Glomerular endothelial cell (primary cell): ENCODE measurements at regions not wholly inside any gene's neighbourhood (a gene's known extent, or its start where the extent isn't known, plus 50 kb on each side); places are given as distances from the start of the nearest gene placed in this dataset.
"Not testable (repeated sequence)": the region's sequence is repeated elsewhere in the genome, so short reads cannot be mapped to it uniquely, and the experiment has no call there.

Experiments
- DNase-seq: peaks from one replicate; pipeline ENCODE4 v3.0.0-alpha.2; 2011; ENCODE audit warnings: low read depth, low spot score; ENCODE audit errors: extremely low read depth

DNA sequence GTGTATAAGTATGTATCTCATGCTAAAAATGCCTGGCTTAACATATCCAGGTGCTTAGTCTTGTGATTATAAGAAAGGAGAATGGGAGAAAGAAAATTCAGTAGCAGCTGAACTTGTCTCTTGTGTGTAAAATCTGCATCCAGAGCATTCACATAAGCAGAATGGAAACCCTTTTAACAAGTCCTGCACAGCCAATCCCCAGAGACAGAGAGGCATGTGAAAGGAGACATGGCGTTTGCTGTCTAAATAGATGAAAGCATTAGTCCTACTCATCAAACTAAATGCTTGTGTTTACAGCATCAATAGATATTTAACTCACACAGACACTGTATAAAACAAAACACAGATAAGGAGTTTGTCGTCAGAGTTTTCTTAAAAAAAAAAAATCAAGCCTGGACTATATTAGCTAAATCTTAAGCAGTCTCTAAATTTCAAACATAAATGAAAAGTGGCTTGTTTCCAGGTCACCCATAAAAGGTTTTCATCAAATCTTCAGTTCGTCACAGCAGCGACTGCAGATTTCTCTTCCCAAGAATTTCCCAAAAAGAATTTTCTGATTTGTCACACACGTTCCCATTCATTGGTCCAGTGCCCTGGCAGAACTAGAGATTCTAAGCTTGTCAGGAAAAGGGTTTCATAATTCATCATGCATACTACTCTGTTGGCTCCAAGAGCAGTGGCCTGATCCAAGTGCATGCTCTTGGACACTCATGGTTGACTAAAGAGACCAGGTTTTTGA, 249.2 kb downstream of the BTG1 start:
- DNase-seq, result no peak

DNA sequence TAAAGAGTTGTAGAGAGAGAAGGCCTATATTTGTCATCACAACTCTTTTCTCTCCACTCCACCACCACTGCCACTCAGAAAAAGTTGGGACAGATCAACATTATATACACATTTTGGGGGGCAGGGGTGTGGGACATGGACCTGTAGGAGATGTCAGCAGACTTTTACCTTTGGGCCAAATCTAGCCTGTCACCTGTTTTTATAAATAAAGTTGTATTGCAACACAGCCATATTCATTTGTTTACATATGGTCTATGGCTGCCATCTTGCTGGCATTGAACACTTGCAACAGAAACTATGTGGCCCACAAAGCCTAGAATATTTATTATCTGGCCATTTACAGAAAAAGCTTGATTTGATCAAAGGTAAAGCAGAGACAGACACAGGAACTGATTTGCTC, 250.7 kb downstream of the BTG1 start:
- DNase-seq, result no peak

DNA sequence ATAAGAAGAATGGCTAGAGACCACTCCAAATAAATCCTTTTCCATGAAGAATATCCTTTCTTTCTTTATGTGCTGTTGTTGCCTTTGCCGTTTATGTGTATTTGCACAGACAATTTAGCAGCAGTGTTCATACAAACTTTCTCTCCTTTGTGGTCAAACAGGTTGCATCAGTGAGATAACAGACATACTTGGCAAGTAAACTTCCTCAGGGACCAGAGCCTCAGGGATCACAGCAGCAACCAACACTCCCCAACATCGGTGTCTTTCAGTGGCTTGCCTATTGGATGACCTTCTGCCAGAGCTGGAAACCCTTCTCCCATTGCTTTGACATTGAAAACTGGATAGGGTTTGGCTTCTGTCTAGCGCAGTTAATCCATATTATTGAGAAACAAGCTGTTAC, 252.2 kb downstream of the BTG1 start:
- no peak for DNase-seq

DNA sequence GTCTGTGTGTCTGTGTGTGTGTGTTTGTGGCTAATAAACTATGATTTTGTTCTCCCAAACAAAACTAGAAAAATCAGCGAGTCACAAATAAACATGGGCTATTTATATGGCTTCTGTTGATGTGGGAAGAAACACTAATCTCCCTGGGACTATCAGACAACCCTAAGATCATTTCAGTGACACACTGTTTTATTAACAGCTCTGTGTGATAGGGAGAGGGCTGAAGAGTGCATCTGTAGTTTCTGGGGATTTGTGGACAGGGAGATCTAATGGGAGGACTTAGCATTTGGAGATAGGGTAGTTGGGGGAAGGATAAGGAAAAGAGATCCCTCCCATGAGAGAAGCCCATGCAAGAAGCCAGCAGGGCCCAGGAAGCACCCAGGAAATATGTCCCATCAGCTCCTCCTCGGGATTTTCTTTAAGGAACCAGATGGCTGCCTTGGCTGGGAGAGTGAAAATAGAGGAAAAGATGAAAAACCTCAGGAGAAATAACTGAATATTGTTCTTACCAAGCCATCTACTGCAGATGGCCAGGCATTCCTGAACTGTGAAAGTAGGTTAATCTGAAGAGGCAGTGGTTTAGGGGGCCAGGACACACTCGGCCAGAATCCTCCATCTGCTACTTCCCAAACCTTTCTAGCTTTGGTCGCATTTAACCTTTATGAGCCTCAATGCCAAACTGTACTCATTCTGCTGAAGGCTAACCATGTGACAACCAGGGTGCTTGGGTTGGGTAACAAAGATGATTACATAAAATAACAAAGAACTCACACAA, 253.4 kb downstream of the BTG1 start:
- no peak for DNase-seq

DNA sequence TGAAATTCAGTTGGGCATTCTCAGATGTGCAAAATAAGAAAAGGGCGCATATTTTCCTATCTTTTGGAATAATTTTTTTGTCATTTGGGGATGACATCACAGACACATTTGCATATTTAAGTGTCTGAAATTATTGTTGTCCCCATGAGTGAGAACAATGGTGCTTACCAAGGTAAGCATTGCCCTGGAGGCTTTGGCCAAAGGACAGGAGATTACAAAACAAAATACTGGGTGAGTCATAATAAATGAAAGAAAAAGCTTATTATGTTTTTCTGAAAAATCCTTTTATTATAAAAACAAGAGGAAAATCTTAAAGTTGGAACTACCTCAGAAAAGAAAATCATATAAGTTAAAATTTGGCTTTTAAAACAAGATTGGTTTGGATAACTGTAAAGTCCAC, 254.9 kb downstream of the BTG1 start:
- DNase-seq, result no peak

DNA sequence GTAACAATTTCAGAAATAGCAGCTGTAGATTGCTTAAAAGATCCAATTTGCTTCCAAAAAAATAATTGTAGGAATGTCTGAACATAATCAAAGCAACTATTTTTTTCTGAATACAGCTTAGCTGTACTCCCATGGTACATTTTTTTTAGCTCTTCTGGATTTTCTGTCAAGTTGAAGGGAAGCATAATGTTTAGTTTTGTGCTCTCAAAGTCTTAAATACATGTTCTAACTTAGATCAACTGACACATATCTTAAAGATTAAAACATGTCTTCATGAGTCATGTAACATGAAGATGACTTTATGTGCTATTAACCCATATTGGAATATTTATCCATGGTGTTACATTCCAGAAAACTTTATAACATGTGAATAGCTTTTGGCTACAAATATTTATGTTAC, 255.7 kb downstream of the BTG1 start:
- DNase-seq, result no peak

DNA sequence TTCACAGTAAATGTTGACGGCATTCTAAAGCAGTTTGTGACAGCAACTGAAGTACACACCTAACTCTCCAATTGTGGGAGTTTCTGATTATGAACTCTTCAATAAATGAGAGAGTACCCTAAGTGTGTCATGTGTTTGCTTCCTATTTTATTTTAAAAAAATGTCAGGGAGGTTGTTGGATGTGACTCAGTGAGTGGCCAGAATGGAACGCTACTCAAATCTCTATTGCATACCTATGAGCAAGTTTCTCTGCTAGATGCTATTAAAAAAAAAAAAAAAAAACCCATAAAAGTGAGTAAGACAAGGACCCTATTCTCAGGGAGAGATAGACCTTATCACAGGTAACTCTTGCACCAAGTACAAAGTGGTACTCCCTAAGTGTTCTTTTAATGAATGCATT, 256.6 kb downstream of the BTG1 start:
- no peak for DNase-seq

DNA sequence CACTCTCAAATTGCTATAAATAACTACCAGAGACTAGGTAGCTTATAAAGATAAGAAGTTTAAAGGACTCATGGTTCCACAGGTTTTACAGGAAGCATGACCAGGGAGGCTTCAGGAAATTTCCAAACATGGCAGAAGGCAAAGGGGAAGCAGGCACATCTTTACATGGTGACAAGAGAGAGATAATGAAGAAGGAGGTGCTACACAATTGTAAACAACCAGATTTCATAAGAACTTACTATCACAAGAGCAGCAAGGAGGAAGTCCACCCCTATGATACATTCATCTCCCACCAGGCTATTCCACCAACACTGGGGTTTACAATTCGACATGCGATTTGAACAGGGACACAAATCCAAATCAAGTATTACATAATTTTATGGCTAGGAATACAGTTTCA, 257.7 kb downstream of the BTG1 start:
- DNase-seq, result no peak

DNA sequence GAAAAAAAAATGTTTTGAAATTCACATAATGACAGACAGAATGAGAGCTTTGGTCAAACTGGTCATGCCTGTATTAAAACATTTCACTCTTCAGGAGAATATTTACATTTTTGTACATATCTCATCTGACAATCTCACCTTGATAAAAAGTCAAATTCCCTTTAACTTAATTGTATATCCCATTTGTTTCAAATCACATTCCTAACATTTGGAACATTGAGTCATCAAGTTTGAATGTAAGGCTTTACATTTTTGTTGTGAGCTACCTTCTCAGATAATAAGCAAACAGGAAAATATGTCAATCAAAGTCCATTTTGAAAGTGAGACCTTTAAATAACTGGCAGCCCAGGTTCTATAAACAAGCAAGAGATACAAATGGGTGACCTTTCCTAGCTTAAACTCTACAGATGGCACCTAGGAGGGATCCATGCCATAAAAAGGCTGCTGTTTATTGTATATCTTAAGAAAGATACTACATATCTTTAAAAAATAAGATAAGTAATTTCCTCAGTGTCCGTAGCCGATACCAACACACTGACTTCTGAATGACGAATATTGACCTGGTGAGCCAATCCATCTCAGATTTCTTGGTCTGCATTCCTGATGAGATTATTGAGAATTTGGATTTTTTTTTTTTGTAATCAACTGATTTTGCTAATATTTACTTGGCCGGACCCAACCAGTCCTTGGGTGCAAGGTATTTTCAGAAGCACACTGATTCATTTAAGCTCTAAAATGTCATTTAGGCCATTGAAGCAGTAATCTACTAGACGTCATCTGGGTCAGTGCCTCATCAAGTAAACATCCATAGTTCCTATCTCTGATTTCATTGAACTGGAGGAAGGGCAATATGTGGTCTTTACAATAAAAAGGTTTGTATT, 259.6 kb downstream of the BTG1 start:
- no peak for DNase-seq

DNA sequence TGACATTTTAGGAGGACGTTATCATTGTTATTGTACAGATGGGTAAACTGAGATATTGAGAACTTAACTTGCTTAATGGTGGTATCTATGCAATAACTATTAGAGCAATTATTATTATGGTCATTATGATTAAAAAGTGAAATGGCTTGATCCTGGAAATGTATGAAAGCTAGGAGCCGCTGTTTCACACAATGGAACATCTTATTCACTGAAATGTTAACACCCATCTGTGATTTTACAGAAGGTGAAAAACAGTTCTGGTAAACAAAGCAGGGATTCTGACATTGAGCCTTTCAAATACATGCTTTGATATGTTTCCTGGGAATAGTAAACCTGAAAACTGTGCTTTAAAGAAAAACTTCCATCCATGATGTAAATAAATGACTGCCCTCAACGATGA, 261.4 kb downstream of the BTG1 start:
- no peak for DNase-seq

DNA sequence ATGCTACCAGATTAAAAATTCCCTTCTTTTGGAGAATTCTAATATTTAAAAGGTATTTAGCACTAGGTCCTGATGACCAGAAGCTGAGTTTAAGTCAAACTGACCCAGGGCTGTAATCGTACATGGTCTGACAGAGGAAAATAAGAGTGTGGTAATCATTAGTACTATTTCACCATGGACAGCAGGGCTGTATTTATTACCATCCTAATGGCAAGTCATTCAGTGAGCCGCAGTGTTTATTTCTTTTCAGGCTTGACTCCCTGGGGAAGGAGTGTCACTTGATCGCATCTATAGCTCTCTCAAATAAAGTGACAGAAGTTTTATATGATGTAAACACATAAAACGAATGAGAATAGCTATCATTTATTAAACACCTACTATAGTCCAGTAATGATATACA, 261.8 kb downstream of the BTG1 start:
- no peak for DNase-seq

DNA sequence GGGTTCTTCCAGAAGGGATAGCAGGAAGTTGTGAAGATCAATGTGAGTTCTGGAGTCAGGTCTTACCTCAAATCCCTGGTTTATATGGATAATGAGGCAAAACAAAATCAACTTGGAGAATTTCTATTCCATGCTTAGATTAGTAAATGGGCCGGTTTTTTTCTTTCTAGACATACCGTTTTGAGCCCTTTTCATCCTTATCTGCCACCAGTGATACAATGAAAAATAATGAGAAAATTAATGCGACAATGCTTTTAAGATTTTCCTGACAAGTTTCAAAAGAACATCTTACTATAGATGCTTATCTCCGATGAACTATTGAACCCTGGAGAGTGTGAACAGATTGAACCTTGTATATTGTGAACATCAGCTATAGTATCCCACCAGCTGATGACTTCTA, 262.7 kb downstream of the BTG1 start:
- no peak for DNase-seq

DNA sequence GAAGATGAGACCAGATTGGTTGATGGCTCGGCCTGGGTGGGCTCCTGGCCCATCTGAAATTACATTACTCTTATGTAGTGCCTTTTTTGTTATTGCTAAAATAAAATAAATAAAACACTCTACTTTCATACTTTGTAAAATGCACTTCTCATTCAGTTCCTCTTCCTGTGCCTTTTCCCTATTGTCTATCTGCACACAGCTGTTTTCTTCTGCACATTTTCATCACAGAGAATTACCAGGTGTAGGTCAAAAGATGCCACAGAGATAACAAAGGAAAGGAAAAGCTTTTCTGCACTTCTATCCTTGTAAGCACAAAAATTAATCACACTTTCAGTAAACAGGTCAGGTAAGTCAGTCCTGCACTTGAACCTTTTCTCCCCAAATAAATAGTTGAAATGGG, 265.1 kb downstream of the BTG1 start:
- DNase-seq, result no peak

DNA sequence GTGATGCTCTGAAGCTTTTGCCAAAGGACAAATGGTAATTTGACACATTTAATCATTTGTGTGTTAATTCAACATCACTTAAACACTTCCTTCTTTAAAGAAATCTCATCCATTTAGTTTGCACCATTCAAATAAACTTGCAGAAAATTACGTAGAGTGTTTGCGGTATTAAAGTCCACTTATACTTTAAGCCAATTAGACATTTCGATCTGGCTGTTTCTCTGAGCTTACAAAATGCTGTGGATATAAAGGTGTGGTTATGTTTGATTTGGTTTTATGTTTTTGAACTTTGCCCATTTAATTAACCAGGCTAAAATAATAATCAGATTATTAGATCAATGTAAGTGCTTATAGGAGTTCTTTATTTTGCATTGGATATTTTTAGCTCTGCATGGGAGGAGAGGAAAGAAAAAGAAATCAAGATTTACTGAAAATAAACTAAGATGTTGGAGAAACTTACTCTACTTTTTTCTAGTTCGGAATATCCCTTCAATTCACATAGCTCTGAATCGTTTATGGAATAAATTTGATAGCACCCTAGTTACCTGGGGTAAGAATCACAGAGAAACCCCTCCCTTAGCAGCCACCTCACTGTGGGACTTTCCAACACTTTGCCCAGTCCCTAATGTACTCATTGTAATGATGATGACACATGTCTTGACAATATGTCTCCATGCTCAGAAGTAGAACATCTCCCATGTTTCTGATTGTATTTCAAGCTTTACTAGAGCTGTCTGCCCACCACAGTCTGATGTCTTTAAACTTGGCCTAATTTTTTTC, 268.0 kb downstream of the BTG1 start:
- DNase-seq, result no peak

DNA sequence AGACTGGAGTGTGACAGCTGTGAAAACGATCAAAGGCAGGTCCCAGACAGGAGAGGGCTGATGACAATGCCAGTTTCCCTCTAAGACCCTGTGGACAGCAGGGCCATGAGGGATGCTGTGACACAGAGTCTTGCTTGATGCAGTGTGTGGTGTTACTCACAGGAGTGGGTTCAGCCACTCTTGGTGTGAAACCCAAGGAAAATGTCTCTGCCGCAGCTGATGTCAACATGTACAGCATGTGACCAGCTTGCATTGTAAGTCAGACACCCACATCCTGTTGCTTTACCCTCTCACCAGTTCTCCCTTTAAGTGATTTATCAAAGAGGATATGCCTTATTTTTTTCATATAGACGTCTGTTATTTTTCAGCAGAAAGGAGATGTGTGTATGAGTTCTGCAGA, 268.6 kb downstream of the BTG1 start:
- DNase-seq, result peak; percentile 16

DNA sequence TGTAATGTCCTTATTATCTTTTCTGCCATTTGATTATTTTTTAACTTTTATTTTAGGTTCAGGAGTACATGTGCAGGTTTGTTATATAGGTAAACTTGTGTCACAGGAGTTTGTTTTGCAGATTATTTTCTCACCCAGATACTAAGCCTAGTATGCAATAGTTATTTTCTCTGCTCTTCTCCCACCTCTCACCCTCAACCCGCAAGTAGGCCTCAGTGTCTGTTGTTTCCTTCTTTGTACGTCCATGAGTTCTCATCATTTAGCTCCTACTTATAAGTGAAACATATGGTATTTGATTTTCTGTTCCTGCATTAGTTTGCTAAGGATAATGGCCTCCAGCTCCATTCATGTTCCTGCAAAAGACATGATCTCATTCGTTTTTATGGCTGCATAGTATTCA, 270.0 kb downstream of the BTG1 start:
- DNase-seq, result not testable (repeated sequence)

DNA sequence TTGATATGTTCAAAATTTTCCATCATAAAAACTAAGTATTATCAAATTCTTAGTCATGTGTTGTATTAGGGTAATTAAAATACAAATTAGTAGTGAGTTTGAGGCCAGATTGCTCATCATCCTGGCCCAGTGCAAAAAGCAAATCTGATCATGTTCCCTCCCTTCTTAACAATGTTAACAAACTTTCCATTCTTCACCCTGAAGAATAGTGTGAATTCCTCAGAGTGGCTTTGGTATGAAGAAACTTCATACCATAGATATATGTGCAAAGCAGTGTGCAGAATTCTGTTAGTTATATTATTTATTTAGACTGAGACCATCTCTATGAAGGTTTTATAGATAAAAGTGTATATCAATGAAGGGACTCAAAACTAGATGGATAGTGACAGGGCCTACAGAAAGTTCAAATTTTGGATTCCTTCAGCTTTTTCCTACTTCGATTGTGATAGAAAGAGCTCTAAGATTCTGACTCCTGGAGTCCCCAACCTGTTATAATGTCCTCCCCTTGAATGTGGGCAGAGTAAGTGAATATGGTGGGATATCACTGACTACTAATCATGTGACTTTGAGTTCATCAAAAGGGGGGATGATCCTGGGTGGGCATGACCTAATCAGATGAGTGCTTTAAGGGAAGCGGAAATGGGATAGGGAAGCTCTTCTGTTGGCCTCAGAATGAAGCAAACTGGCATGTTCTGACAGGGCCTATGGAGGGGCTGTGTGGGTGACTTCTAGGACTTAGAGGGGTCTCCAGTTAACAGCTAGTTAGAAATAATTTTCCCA, 271.4 kb downstream of the BTG1 start:
- no peak for DNase-seq

DNA sequence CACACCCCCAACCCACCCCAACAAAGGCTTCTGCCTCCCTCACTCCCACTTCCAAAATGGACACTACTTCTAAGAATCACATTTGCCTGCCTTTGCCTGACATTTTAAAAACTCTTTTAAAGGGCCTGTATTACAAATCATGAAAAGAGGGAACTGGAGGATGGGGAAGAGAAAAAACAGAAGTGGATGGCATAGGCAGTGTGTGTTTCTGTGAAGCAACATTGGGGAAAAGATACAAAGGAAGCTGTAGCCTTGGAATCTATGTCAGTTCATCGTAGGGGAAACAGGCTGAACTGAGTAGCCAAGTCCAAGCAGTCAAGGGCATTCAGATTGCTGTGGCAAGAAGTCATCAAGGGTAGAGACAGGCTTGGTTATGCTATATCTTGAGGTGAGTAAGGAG, 273.9 kb downstream of the BTG1 start:
- no peak for DNase-seq

DNA sequence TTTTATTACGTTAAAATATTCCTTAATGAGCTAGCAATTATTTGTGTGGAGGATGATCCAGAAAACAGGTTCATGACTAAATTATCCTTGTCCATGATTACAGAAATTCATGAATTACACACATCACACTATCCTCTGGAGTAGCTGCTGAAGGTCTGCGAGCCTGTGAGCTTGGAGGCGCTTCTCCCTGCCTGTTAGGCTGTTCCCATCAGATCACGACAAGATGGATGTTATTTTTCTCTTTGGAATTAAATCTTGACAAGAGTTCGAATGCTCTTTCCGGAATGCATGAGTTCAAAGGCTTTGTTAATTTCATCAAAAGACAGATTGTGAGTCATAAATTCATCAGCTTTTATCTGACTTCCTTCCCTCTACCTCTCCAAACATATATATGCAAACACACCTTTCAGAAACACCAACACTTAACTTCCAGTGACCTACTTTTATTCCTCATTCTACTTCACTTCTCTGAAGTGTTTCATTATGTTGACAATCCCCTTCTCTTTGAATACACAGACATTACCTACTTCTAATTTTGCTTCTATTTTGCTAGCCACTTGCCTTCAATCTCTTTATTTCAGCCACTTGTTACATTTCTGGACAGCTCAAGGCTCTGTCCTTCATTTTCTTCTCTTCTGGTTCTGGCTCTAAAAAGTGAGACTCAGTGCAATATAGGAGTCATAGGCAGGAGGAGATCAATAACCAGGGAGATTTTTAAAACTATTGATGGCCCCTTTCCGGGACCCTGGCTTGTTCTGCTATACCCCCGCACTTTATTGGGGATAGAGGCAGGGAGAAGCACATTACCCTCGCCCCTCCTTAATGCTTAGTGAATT, 274.6 kb downstream of the BTG1 start:
- DNase-seq, result no peak
